K562 (cell line): ENCODE measurements at regions not wholly inside any gene's neighbourhood (a gene's known extent, or its start where the extent isn't known, plus 50 kb on each side); places are given as distances from the start of the nearest gene placed in this dataset.

Experiments
- POLR2G ChIP-seq: fragments of 200-400 bp; formaldehyde crosslinking; IDR thresholded peaks from 2 replicates; pipeline ENCODE4 v1.6.1; 2017; ENCODE audit warnings: low read depth, mild to moderate bottlenecking, antibody characterized with exemption, low read length, moderate library complexity
- SMAD4 ChIP-seq: fragments of 250-450 bp; sonication (Bioruptor Pico); conservative IDR thresholded peaks from 2 replicates; pipeline ENCODE4 v1.8.0; 2021; ENCODE audit warnings: inconsistent platforms, mild to moderate bottlenecking, moderate library complexity
- STAT5A ChIP-seq: IDR thresholded peaks from 2 replicates; pipeline ENCODE4 v1.6.1; 2012; ENCODE audit warnings: low read length, inconsistent platforms, borderline replicate concordance
- TSC22D4 ChIP-seq: fragments of 450-650 bp; IDR thresholded peaks from 2 replicates; pipeline ENCODE4 v1.6.1; 2016; ENCODE audit warnings: missing genetic modification characterization, missing biosample characterization, control low read depth
- ZNF551 ChIP-seq: fragments of 250-450 bp; sonication (Bioruptor Pico); IDR thresholded peaks from 2 replicates; pipeline ENCODE4 v1.5.0; 2021; ENCODE audit warnings: mild to moderate bottlenecking, moderate library complexity
- ZNF695 ChIP-seq: fragments of 450-650 bp; formaldehyde crosslinking; IDR thresholded peaks from 2 replicates; pipeline ENCODE4 v1.4.0; 2020; ENCODE audit warnings: mild to moderate bottlenecking, moderate library complexity
- TF ChIP-seq, protein P1 (sequence below): fragments of 450-650 bp; formaldehyde crosslinking; IDR thresholded peaks from 2 replicates; pipeline ENCODE4 v1.4.0; 2022; ENCODE audit warnings: missing genetic modification characterization
- TF ChIP-seq, protein P2 (sequence below): sonication (generic); formaldehyde crosslinking; IDR thresholded peaks from 2 replicates; pipeline ENCODE4 v1.8.0; 2022; ENCODE audit warnings: mild to moderate bottlenecking, missing genetic modification reagents
- TF ChIP-seq, protein P3 (sequence below), 2 experiments: fragments of 200-800 bp in 1 of 2; sonication (Bioruptor generic) in 1 of 2; sonication (generic) in 1 of 2; formaldehyde crosslinking in 1 of 2; IDR thresholded peaks in 1 of 2; conservative IDR thresholded peaks in 1 of 2; 2 replicates each; pipeline versions ENCODE4 v1.5.0 to v1.6.1; 2016 to 2020; ENCODE audit warnings: missing compliant biosample characterization in 1 of 2, missing genetic modification characterization in 1 of 2, missing genetic modification reagents in 1 of 2
- TF ChIP-seq, protein P4 (sequence below), 3 experiments: fragments of 200-800 bp in 1 of 3; sonication (Bioruptor generic) in 1 of 3; sonication (generic) in 1 of 3; formaldehyde crosslinking in 1 of 3; IDR thresholded peaks; 2 replicates each; pipeline versions ENCODE4 v1.6.1 to v1.8.0; 2016 to 2022; ENCODE audit warnings: mild to moderate bottlenecking in 2 of 3, missing compliant biosample characterization in 2 of 3, missing genetic modification characterization in 2 of 3, missing genetic modification reagents in 1 of 3
- TF ChIP-seq, protein P5 (sequence below): fragments of 250-450 bp; sonication (Bioruptor Pico); IDR thresholded peaks from 2 replicates; pipeline ENCODE4 v1.4.0; 2020; ENCODE audit warnings: borderline replicate concordance

DNA sequence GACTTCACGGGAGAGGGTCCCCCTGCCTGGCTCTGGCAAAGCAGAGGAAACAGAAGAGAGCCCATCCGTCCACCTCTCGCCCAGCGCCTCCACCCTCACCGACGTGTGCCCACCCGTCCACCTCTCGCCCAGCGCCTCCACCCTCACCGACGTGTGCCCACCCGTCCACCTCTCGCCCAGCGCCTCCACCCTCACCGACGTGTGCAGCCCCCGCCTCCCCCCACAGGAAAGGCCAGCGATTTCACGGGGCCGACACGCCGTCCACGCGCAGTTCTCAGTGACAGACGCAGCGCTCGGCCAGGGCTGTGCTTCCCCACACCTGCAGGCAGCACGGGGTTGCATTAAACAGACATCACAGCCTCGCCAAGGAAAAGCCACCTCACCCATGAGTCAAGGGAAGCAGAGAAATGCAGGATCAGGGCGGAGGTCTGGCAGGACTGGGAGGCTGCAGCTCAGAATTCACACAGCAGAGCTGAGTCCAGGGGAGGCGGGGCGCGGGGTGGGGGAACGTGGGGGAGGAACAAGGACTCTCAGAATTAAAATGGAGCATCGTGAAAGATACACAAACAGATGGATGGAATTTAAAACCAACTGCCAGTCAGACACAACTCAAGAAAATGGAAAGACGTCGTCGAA is 377.7 kb downstream of the BRD1 start (continued):
- TF ChIP-seq, protein P1, sequence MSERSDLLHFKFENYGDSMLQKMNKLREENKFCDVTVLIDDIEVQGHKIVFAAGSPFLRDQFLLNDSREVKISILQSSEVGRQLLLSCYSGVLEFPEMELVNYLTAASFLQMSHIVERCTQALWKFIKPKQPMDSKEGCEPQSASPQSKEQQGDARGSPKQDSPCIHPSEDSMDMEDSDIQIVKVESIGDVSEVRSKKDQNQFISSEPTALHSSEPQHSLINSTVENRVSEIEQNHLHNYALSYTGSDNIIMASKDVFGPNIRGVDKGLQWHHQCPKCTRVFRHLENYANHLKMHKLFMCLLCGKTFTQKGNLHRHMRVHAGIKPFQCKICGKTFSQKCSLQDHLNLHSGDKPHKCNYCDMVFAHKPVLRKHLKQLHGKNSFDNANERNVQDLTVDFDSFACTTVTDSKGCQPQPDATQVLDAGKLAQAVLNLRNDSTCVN (CRISPR knock-in tag) = no peak
- TF ChIP-seq STAT5A (no peak), SMAD4 (CRISPR knock-in tag) (no peak), POLR2G (no peak), ZNF695 (CRISPR knock-in tag) (no peak), TSC22D4 (no peak), ZNF551 (no peak)
- TF ChIP-seq, protein P2, sequence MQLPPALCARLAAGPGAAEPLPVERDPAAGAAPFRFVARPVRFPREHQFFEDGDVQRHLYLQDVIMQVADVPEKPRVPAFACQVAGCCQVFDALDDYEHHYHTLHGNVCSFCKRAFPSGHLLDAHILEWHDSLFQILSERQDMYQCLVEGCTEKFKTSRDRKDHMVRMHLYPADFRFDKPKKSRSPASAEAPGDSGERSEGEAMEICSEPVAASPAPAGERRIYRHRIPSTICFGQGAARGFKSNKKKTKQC = no peak
- TF ChIP-seq, protein P3, sequence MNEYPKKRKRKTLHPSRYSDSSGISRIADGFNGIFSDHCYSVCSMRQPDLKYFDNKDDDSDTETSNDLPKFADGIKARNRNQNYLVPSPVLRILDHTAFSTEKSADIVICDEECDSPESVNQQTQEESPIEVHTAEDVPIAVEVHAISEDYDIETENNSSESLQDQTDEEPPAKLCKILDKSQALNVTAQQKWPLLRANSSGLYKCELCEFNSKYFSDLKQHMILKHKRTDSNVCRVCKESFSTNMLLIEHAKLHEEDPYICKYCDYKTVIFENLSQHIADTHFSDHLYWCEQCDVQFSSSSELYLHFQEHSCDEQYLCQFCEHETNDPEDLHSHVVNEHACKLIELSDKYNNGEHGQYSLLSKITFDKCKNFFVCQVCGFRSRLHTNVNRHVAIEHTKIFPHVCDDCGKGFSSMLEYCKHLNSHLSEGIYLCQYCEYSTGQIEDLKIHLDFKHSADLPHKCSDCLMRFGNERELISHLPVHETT (CRISPR knock-in tag; conservative IDR thresholded peaks at IDR 0.05 in 1 of 2, IDR thresholded peaks at IDR 0.05 in 1 of 2) = no peak
- TF ChIP-seq, protein P4, sequence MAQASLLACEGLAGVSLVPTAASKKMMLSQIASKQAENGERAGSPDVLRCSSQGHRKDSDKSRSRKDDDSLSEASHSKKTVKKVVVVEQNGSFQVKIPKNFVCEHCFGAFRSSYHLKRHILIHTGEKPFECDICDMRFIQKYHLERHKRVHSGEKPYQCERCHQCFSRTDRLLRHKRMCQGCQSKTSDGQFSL (CRISPR knock-in tag; IDR thresholded peaks at IDR 0.05) = no peak
- TF ChIP-seq, protein P4 (tag; IDR thresholded peaks at IDR 0.05) = no peak
- TF ChIP-seq, protein P5, sequence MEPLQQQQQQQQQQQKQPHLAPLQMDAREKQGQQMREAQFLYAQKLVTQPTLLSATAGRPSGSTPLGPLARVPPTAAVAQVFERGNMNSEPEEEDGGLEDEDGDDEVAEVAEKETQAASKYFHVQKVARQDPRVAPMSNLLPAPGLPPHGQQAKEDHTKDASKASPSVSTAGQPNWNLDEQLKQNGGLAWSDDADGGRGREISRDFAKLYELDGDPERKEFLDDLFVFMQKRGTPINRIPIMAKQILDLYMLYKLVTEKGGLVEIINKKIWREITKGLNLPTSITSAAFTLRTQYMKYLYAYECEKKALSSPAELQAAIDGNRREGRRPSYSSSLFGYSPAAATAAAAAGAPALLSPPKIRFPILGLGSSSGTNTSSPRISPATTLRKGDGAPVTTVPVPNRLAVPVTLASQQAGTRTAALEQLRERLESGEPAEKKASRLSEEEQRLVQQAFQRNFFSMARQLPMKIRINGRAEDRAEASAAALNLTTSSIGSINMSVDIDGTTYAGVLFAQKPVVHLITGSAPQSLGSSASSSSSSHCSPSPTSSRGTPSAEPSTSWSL (CRISPR knock-in tag) = no peak
